AG10803 (cell line): ENCODE measurements at regions not wholly inside any gene's neighbourhood (a gene's known extent, or its start where the extent isn't known, plus 50 kb on each side); places are given as distances from the start of the nearest gene placed in this dataset.

Source experiments
- DNase-seq: peaks from one replicate; pipeline ENCODE4 v3.0.0; 2010; ENCODE audit warnings: low read depth
- H3K4me3 ChIP-seq: 2 replicates; pipeline ENCODE4 v1.5.1; 2011; ENCODE audit warnings: mild to moderate bottlenecking, low read length, control low read depth
- TF ChIP-seq, protein P1 (sequence below): conservative IDR thresholded peaks from 2 replicates; pipeline ENCODE4 v1.5.1; 2011; ENCODE audit warnings: mild to moderate bottlenecking, low read length, control low read depth, inconsistent platforms

DNA sequence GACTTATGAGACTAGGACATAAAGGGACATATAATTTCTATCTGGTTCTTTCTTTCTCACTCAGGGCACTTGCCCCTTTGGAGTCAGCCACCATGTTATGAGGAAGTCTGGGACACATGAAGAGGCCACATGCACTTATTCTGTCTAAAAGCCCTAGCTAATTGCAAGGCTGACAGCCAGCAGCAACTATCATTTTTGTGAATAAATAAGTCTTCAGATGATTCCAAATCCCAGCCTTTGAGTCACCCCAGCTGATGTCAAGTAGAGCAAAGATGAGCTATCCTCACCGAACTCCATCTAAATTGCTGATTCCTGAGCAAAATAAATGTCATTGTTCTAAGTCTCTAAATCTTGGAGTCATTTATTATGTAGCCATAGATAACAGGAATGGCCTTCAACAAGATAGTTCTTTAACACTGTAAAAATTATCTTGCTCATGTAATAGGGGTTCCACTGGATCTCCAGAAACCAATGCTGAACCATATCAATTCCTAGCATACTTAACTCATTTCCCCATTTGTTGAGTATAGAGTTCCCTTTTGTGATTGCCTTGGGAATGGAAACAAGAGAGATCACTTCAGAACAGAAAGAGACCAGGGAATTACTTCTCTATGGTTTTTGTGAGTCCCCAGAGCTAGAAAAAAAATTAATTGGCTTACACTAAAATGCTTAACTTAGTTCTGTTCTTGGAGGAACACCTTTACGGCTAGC lies 50.6 kb upstream of the FN1 start:
- TF ChIP-seq, protein P1, sequence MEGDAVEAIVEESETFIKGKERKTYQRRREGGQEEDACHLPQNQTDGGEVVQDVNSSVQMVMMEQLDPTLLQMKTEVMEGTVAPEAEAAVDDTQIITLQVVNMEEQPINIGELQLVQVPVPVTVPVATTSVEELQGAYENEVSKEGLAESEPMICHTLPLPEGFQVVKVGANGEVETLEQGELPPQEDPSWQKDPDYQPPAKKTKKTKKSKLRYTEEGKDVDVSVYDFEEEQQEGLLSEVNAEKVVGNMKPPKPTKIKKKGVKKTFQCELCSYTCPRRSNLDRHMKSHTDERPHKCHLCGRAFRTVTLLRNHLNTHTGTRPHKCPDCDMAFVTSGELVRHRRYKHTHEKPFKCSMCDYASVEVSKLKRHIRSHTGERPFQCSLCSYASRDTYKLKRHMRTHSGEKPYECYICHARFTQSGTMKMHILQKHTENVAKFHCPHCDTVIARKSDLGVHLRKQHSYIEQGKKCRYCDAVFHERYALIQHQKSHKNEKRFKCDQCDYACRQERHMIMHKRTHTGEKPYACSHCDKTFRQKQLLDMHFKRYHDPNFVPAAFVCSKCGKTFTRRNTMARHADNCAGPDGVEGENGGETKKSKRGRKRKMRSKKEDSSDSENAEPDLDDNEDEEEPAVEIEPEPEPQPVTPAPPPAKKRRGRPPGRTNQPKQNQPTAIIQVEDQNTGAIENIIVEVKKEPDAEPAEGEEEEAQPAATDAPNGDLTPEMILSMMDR: no peak
- no peak for DNase-seq
- no peak overlapping the region for H3K4me3 ChIP-seq
